Endothelial cell of umbilical vein (primary cell): ENCODE measurements at regions not wholly inside any gene's neighbourhood (a gene's known extent, or its start where the extent isn't known, plus 50 kb on each side); places are given as distances from the start of the nearest gene placed in this dataset.
"Not testable (repeated sequence)": the region's sequence is repeated elsewhere in the genome, so short reads cannot be mapped to it uniquely, and the experiment has no call there.

Source experiments
- BruUV-seq: library from RNA; stranded (reverse); fragments of 400-500 nt; replicated peaks from 2 replicates; lab custom pipeline; 2021; lab: Mats Ljungman, UMichigan
- CTCF ChIA-PET: fragments of 300-600, 350-600 bp; sonication (Branson Sonifier 250); formaldehyde crosslinking; loops from one replicate; lab custom pipeline; 2021; ENCODE audit warnings: antibody characterized with exemption, inconsistent platforms; lab: Charles Lee
- POLR2A ChIA-PET: fragments of 300-600, 350-600 bp; sonication (Branson Sonifier 250); formaldehyde crosslinking; loops from one replicate; lab custom pipeline; 2021; ENCODE audit warnings: antibody characterized with exemption, inconsistent platforms; lab: Charles Lee
- DNase-seq: peaks from one replicate; pipeline ENCODE4 v3.0.0-alpha.2; 2011; ENCODE audit warnings: low read depth, low spot score
- FAIRE-seq: peaks from 2 replicates; lab custom pipeline; 2011; peaks lifted over from hg19 to GRCh38; lab: Jason Lieb, UNC
- H2AFZ ChIP-seq: 2 replicates; pipeline ENCODE4 v1.6.0; 2012; ENCODE audit warnings: low read depth, low read length, control low read depth, inconsistent platforms
- H3K27ac ChIP-seq: 2 replicates; pipeline ENCODE4 v1.5.1; 2011; ENCODE audit warnings: low read depth, mild to moderate bottlenecking, control low read depth, low read length, moderate library complexity; ENCODE audit not compliant: insufficient read depth
- H3K27me3 ChIP-seq, 2 experiments: 2 replicates each; pipeline versions ENCODE4 v1.6.0 to v1.6.1; 2011; ENCODE audit warnings: low read length in 2 of 2, mixed read lengths in 1 of 2; ENCODE audit not compliant: control insufficient read depth in 2 of 2, insufficient read depth in 2 of 2
- H3K36me3 ChIP-seq, 2 experiments: 2 replicates in 1 of 2; 3 replicates in 1 of 2; pipeline ENCODE4 v1.5.1; 2011; ENCODE audit warnings: low read length in 2 of 2, mild to moderate bottlenecking in 1 of 2, moderate library complexity in 1 of 2; ENCODE audit not compliant: control insufficient read depth in 2 of 2, insufficient read depth in 2 of 2; ENCODE audit errors: extremely low read depth in 1 of 2
- H3K4me1 ChIP-seq: 3 replicates; pipeline ENCODE4 v1.5.1; 2011; ENCODE audit warnings: mild to moderate bottlenecking, low read length; ENCODE audit not compliant: control insufficient read depth, insufficient read depth; ENCODE audit errors: extremely low read depth
- H3K4me2 ChIP-seq: 2 replicates; pipeline ENCODE4 v1.6.1; 2011; ENCODE audit warnings: low read length, control low read depth, mixed read lengths; ENCODE audit not compliant: insufficient read depth
- H3K4me3 ChIP-seq, 3 experiments: fragments of 200-600 bp in 1 of 3; sonication (generic), shearing (Covaris generic) in 1 of 3; replicated peaks in 1 of 3; 2 replicates each; pipeline ENCODE4 v1.5.1; 2011 to 2016; ENCODE audit warnings: control low read depth in 3 of 3, low read length in 3 of 3, mild to moderate bottlenecking in 2 of 3, inconsistent platforms in 1 of 3, low read depth in 1 of 3, moderate library complexity in 1 of 3; ENCODE audit not compliant: insufficient read depth in 1 of 3
- H3K79me2 ChIP-seq: 2 replicates; pipeline ENCODE4 v1.6.0; 2012; ENCODE audit warnings: low read length, inconsistent platforms; ENCODE audit not compliant: control insufficient read depth, insufficient read depth
- H3K9ac ChIP-seq: replicated peaks from 2 replicates; pipeline ENCODE3; 2011; ENCODE audit warnings: low read length, control low read depth; ENCODE audit not compliant: insufficient read depth; ENCODE audit errors: extremely low read depth
- H3K9me1 ChIP-seq: replicated peaks from 3 replicates; pipeline ENCODE4 v1.6.0; 2011; ENCODE audit warnings: mild to moderate bottlenecking, low read length; ENCODE audit not compliant: control insufficient read depth, insufficient read depth; ENCODE audit errors: extremely low read depth
- H3K9me3 ChIP-seq: replicated peaks from 2 replicates; pipeline ENCODE4 v1.5.1; 2012; ENCODE audit warnings: low read length, inconsistent platforms; ENCODE audit not compliant: control insufficient read depth, insufficient read depth
- H4K20me1 ChIP-seq: replicated peaks from 2 replicates; pipeline ENCODE3; 2011; ENCODE audit warnings: mild to moderate bottlenecking, low read length; ENCODE audit not compliant: control insufficient read depth, insufficient read depth; ENCODE audit errors: extremely low read depth
- EZH2 ChIP-seq: IDR thresholded peaks from 2 replicates; pipeline ENCODE4 v1.6.1; 2012; ENCODE audit warnings: borderline replicate concordance, low read depth, mild to moderate bottlenecking, moderate library complexity, low read length, inconsistent platforms; ENCODE audit not compliant: severe bottlenecking
- FOS ChIP-seq: IDR thresholded peaks from 2 replicates; pipeline ENCODE4 v1.6.1; 2011; ENCODE audit warnings: mild to moderate bottlenecking, low read length, moderate library complexity, borderline replicate concordance; ENCODE audit not compliant: insufficient read depth
- GATA2 ChIP-seq: IDR thresholded peaks from 2 replicates; pipeline ENCODE4 v1.7.0; 2011; ENCODE audit warnings: low read depth, mild to moderate bottlenecking, moderate library complexity, mixed read lengths, low read length; ENCODE audit not compliant: insufficient read length, insufficient read depth
- JUN ChIP-seq: IDR thresholded peaks from 2 replicates; pipeline ENCODE4 v1.6.1; 2011; ENCODE audit warnings: borderline replicate concordance, low read depth; ENCODE audit not compliant: insufficient read length, insufficient read depth
- MYC ChIP-seq: IDR thresholded peaks from one replicate; pipeline ENCODE4 v1.6.1; 2011; ENCODE audit warnings: mild to moderate bottlenecking, low read depth, low read length
- POLR2A ChIP-seq: IDR thresholded peaks from 2 replicates; pipeline ENCODE4 v1.6.1; 2012; ENCODE audit warnings: low read depth, mild to moderate bottlenecking, control low read depth, low read length
- POLR2AphosphoS5 ChIP-seq: IDR thresholded peaks from 2 replicates; pipeline ENCODE4 v1.6.1; 2012; ENCODE audit warnings: low read depth, mild to moderate bottlenecking, control low read depth, low read length, moderate library complexity; ENCODE audit not compliant: insufficient read depth
- dilution Hi-C: fragments of 300-500 bp; cut with MboI; formaldehyde crosslinking; loops from one replicate; pipeline ENCODE4 v1.15.0; 2019; ENCODE audit warnings: low sequenced_read_pairs; ENCODE audit not compliant: extremely low pct_ligation_motif_present
- intact Hi-C: fragments of 100-400 bp; cut with micrococcal nuclease; formaldehyde crosslinking; loops from one replicate; pipeline ENCODE4 v1.10.0; 2022
- TF ChIP-seq, protein P1 (sequence below), 2 donors: IDR thresholded peaks; 1 replicate in 1 of 2; 2 replicates in 1 of 2; pipeline ENCODE4 v1.5.1; 2011; ENCODE audit warnings: low read length in 2 of 2, mild to moderate bottlenecking in 2 of 2, moderate library complexity in 2 of 2, control low read depth in 1 of 2, inconsistent platforms in 1 of 2, low read depth in 1 of 2; ENCODE audit not compliant: insufficient read depth in 1 of 2; ENCODE audit errors: extremely low read depth in 1 of 2
- TF ChIP-seq, protein P2 (sequence below): IDR thresholded peaks from 2 replicates; pipeline ENCODE4 v1.6.1; 2011; ENCODE audit not compliant: insufficient read depth, insufficient read length

DNA sequence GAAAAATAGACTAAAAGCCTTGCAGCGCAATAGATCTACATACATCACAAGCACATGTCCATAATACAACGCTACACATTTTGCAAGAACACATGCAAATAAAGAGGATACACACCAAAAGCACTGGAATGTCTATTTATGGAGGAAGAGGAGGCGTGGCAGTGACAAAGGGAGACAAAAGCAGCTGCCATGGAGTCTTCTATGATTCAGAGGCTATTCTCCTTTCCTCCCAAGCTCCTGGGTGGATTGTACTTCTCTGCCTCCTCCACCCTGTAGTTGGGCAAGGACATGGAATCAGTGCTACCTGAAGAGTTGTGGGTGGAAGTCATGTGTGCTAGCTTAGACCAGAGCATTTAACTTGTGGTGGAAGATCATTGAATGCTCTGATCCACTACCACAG, 57.9 kb upstream of the ABHD2 start:
- POLR2A ChIA-PET: no interaction called here
- dilution Hi-C loops: no loop called here
- no peak for FAIRE-seq

DNA sequence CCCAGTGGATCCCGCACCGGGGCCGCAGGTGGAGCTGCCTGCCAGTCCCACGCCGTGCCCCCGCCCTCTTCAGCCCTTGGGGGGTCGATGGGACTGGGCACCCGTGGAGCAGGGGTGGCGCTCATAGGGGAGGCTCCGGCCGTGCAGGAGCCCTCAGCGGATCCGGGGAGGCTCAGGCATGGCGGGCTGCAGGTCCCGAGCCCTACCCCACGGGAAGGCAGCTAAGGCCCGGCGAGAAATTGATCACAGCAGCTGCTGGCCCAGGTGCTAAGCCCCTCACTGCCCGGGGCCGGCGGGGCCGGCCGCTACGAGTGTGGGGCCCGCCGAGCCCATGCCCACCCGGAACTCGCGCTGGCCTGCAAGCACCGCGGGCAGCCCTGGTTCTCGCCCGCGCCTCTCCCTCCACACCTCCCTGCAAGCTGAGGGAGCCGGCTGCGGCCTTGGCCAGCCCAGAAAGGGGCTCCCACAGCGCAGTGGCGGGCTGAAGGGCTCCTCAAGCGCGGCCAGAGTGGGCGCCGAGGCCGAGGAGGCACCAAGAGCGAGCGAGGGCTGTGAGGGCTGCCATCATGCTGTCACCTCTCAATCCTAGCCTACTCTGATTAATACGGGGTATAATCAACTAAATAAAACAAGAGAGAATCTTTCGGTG, 56.5 kb upstream of the ABHD2 start:
- H3K27ac ChIP-seq, BruUV-seq, H3K9ac ChIP-seq, H2AFZ ChIP-seq, H3K9me3 ChIP-seq, H3K4me1 ChIP-seq, H3K27me3 ChIP-seq, H3K4me2 ChIP-seq, DNase-seq, POLR2A ChIA-PET, dilution Hi-C loops, H3K4me3 ChIP-seq, H3K36me3 ChIP-seq, H3K79me2 ChIP-seq, H4K20me1 ChIP-seq, H3K9me1 ChIP-seq, intact Hi-C loops, FAIRE-seq: not testable (repeated sequence)
- CTCF ChIA-PET: interaction anchor here (1.0 to 2.7 kb wide), 3 partner anchors 127 to 175 kb away, joined by 3 to 11 read pairs (median 6); no protein-coding TSS in a partner anchor

More for the DNA sequence above, 57.9 kb upstream of the ABHD2 start:
- no TSS peak for BruUV-seq
- Histone ChIP-seq H3K36me3 (no peaks in the 10 kb centered on the region), H3K27ac (no peak overlapping the region), H3K27me3 (peaks cover 0 to 2% of the 10 kb centered on the region in 2 experiments), H3K4me2 (no peak overlapping the region), H3K79me2 (no peaks in the 10 kb centered on the region), H2AFZ (no peak overlapping the region), H3K4me1 (no peaks in the 10 kb centered on the region), H3K9me3 (no peaks in the 10 kb centered on the region), H4K20me1 (no peaks in the 10 kb centered on the region), H3K4me3 (no peak overlapping the region), H3K9ac (no peak overlapping the region), H3K9me1 (no peaks in the 10 kb centered on the region)
- TF ChIP-seq, protein P1, sequence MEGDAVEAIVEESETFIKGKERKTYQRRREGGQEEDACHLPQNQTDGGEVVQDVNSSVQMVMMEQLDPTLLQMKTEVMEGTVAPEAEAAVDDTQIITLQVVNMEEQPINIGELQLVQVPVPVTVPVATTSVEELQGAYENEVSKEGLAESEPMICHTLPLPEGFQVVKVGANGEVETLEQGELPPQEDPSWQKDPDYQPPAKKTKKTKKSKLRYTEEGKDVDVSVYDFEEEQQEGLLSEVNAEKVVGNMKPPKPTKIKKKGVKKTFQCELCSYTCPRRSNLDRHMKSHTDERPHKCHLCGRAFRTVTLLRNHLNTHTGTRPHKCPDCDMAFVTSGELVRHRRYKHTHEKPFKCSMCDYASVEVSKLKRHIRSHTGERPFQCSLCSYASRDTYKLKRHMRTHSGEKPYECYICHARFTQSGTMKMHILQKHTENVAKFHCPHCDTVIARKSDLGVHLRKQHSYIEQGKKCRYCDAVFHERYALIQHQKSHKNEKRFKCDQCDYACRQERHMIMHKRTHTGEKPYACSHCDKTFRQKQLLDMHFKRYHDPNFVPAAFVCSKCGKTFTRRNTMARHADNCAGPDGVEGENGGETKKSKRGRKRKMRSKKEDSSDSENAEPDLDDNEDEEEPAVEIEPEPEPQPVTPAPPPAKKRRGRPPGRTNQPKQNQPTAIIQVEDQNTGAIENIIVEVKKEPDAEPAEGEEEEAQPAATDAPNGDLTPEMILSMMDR (IDR thresholded peaks at IDR 0.05; ENCODE audit: extremely low read depth in 1 of 2, insufficient read depth in 1 of 2, low read depth in 1 of 2, low read length in 2 of 2): no peak
- TF ChIP-seq GATA2 (no peak), MYC (no peak), EZH2 (no peak), JUN (no peak), POLR2A (no peak), POLR2AphosphoS5 (no peak), FOS (no peak)
- TF ChIP-seq, protein P2, sequence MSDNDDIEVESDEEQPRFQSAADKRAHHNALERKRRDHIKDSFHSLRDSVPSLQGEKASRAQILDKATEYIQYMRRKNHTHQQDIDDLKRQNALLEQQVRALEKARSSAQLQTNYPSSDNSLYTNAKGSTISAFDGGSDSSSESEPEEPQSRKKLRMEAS: no peak
- intact Hi-C loops: no loop called here
- DNase-seq: no peak
- CTCF ChIA-PET: interaction anchor here (0.9 to 2.7 kb wide), 3 partner anchors 12 to 177 kb away, joined by 3 to 11 read pairs (median 6); no protein-coding TSS in a partner anchor
